Body of pancreas (tissue), 4 donors: ENCODE measurements at regions not wholly inside any gene's neighbourhood (a gene's known extent, or its start where the extent isn't known, plus 50 kb on each side); places are given as distances from the start of the nearest gene placed in this dataset.

ENCODE experiments used
- CTCF ChIP-seq, 7 experiments: fragments of 450-650 bp in 4 of 7; fragments of 200-600 bp in 3 of 7; sonication (generic) in 3 of 7; IDR thresholded peaks; one replicate each; pipeline ENCODE4 v1.5.1; 2016 to 2019; ENCODE audit warnings: antibody characterized with exemption in 7 of 7
- POLR2A ChIP-seq, 3 donors: fragments of 450-650 bp; IDR thresholded peaks; one replicate each; pipeline ENCODE4 v1.6.1; 2016; ENCODE audit warnings: antibody characterized with exemption in 3 of 3, mild to moderate bottlenecking in 2 of 3

GRCh38 chr17:33697557-33697956 is 404.5 kb upstream of the ASIC2 start:
- TF ChIP-seq POLR2A (IDR thresholded peaks at IDR 0.05): no peak
- TF ChIP-seq CTCF (IDR thresholded peaks at IDR 0.05): no peak
